Retinal pigment epithelial cell (primary cell): ENCODE measurements at regions not wholly inside any gene's neighbourhood (a gene's known extent, or its start where the extent isn't known, plus 50 kb on each side); places are given as distances from the start of the nearest gene placed in this dataset.

ENCODE experiments used
- DNase-seq: peaks from one replicate; pipeline ENCODE4 v3.0.0-alpha.2; 2010; ENCODE audit warnings: low read depth
- H3K4me3 ChIP-seq: 2 replicates; pipeline ENCODE4 v1.5.1; 2011; ENCODE audit warnings: mild to moderate bottlenecking, low read length, control low read depth, moderate library complexity
- CTCF ChIP-seq: conservative IDR thresholded peaks from 2 replicates; pipeline ENCODE4 v1.5.1; 2011; ENCODE audit warnings: low read depth, low read length, control low read depth, inconsistent platforms

- DNase-seq = no peak
- H3K4me3 ChIP-seq = no peak overlapping the region
- no peak for TF ChIP-seq CTCF
Observed at GRCh38 chr1:195475568-195475967, 1132.7 kb downstream of the KCNT2 start.

GRCh38 chr1:195472291-195472690 is 1135.9 kb downstream of the KCNT2 start:
- no peak overlapping the region for H3K4me3 ChIP-seq
- no peak for DNase-seq
- TF ChIP-seq CTCF = peak; percentile 7

GRCh38 chr1:195466639-195467038 is 1141.6 kb downstream of the KCNT2 start:
- no peak overlapping the region for H3K4me3 ChIP-seq
- TF ChIP-seq CTCF = no peak

GRCh38 chr1:195462646-195463045 is 1145.6 kb downstream of the KCNT2 start:
- no peak for DNase-seq
- no peak for TF ChIP-seq CTCF
- no peak overlapping the region for H3K4me3 ChIP-seq

More at GRCh38 chr1:195466639-195467038, 1141.6 kb downstream of the KCNT2 start:
- DNase-seq = no peak

GRCh38 chr1:195462152-195462551 is 1146.1 kb downstream of the KCNT2 start:
- TF ChIP-seq CTCF = no peak
- H3K4me3 ChIP-seq = no peak overlapping the region
- no peak for DNase-seq

GRCh38 chr1:195458365-195458764 is 1149.9 kb downstream of the KCNT2 start:
- TF ChIP-seq CTCF = no peak
- no peak for DNase-seq
- H3K4me3 ChIP-seq = no peak overlapping the region

GRCh38 chr1:195450794-195451193 is 1157.4 kb downstream of the KCNT2 start:
- TF ChIP-seq CTCF = no peak
- no peak for DNase-seq
- H3K4me3 ChIP-seq = no peak overlapping the region
